GM13976 (cell line): ENCODE measurements at regions not wholly inside any gene's neighbourhood (a gene's known extent, or its start where the extent isn't known, plus 50 kb on each side); places are given as distances from the start of the nearest gene placed in this dataset.

Experiments
- DNase-seq: peaks from one replicate; pipeline ENCODE4 v3.0.0; 2012; ENCODE audit warnings: low spot score
- in situ Hi-C: fragments of 300-500 bp; cut with MboI; formaldehyde crosslinking; loops from one replicate; pipeline ENCODE4 v1.12.0; 2022; ENCODE audit warnings: low sequenced_read_pairs, mixed read lengths, inconsistent platforms; ENCODE audit not compliant: unreplicated experiment
- TF ChIP-seq, protein P1 (sequence below): IDR thresholded peaks from 2 replicates; pipeline ENCODE4 v1.5.1; 2012; ENCODE audit warnings: borderline replicate concordance, mild to moderate bottlenecking; ENCODE audit not compliant: insufficient read depth; ENCODE audit errors: extremely low read depth, missing control alignments, control extremely low read depth

DNA sequence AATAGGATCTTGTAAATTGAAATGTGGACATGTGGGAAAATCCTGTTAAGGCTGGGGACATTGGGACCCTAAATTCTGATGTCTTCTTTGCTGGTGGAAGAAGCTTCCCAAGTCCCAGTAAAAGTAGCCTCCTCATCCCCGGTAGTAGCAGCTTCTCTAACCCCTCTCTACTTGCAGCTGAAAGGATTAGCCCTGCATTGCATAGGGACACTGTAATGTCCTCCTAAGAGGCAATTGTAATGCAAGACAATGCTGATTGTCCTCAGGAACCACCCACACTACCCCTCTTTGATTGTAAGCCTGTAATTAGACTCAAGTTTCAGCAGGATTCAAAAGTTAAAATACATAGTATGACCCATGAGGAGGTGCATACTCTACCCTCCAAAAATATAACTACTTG is 1938.4 kb upstream of the C9orf72 start:
- in situ Hi-C loops = no loop called here
- TF ChIP-seq, protein P1, sequence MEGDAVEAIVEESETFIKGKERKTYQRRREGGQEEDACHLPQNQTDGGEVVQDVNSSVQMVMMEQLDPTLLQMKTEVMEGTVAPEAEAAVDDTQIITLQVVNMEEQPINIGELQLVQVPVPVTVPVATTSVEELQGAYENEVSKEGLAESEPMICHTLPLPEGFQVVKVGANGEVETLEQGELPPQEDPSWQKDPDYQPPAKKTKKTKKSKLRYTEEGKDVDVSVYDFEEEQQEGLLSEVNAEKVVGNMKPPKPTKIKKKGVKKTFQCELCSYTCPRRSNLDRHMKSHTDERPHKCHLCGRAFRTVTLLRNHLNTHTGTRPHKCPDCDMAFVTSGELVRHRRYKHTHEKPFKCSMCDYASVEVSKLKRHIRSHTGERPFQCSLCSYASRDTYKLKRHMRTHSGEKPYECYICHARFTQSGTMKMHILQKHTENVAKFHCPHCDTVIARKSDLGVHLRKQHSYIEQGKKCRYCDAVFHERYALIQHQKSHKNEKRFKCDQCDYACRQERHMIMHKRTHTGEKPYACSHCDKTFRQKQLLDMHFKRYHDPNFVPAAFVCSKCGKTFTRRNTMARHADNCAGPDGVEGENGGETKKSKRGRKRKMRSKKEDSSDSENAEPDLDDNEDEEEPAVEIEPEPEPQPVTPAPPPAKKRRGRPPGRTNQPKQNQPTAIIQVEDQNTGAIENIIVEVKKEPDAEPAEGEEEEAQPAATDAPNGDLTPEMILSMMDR = no peak
- DNase-seq = no peak

DNA sequence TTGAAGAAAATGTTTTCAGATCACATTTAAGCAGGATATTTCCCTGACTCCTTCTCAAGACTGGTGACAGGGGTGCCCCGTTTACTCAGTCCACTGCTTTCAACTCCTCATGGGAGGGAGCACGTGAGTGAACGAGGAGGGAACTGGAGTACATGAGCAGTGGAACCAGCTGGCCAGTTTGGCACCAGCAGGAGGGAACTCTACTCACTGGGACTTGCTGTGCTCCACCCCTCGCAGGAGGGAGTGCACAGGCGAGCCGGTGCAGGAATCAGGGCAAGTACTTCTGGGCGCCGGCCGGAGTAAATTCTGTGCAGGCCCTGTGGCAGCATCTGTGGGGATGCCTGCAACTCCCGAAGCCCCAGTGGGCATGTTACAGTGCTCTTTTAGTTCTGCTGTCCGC is 1941.1 kb upstream of the C9orf72 start:
- TF ChIP-seq, protein P1 = no peak
- no peak for DNase-seq
- in situ Hi-C loops = no loop called here

DNA sequence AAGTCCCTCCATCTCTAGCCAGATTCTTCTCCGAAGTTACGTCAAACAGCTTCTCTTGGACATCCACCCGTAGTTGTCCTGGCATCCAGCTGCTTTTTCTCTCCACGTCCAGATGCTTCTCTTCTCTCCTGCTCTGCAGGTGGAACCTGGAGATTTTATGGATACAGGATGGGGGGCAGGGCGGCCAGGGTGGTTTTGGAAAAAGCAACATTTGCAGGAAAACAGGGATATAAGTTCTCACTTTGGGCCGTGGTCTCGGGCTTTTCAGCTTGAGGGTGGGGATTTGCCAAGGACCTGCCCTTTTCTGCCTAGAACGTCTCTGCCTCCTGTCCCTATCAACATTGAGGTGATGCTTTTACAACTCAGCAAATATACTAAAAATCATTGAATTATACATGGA is 1941.6 kb upstream of the C9orf72 start:
- TF ChIP-seq, protein P1 = no peak
- in situ Hi-C loops = no loop called here
- no peak for DNase-seq

DNA sequence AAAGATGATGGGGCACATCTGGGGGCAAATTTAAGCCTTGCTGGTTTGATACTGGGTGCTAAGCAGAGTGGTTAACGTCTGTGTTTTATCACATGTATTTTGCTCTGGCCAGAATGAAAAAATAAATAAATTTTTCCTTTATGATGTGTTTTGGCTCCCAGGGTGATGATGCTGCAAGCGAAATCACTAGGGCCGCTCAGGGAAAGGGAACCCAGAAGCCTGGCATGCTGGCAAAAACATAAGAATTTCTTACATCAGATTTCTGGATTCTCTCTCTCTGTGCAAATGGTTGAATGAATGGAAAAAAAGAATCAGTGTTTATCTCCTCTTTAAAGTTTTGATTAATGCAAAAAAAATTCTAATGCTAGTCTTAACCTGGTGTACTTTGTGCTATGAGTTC is 1975.2 kb upstream of the C9orf72 start:
- TF ChIP-seq, protein P1 = no peak
- in situ Hi-C loops = no loop called here

DNA sequence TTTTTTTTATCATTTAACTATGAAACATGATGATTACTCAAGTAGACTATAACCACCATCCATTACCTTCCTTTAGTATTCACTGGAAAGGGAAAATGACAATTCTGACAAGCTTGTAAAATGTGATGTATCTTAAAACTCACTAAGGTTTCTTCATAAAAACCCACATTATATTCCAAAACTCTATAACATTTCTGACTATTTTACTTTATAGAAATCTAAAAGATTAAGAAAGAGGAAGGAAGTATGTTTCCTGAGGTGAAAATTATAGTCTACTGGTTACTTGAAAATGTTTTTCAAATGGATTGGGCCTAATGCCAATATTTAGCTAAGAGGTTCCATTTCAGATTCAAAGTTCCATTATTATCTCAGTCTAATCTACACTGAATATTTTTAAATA is 1982.2 kb upstream of the C9orf72 start:
- in situ Hi-C loops = no loop called here
- TF ChIP-seq, protein P1 = no peak
- no peak for DNase-seq

More for the DNA sequence above, 1975.2 kb upstream of the C9orf72 start:
- DNase-seq = no peak

DNA sequence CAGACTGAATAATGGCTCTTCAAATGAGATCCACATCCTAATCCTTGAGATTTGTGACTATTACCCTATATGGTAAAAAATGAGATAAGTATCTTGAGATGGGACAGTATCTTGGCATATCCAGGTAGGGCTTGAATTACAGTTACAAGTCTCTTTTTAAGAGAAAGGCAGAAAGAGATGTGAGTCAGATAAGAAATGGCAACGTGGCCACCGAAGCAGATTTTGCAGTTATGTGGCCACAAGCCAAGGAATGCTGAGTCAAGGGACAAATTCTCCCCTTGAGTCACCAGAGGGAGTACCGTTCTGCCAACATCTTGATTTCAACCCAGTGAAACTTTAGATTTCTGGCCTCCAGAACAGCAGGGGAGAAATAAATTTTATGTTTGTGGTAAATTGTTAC is 1983.0 kb upstream of the C9orf72 start:
- DNase-seq = no peak
- TF ChIP-seq, protein P1 = no peak
- in situ Hi-C loops = no loop called here

DNA sequence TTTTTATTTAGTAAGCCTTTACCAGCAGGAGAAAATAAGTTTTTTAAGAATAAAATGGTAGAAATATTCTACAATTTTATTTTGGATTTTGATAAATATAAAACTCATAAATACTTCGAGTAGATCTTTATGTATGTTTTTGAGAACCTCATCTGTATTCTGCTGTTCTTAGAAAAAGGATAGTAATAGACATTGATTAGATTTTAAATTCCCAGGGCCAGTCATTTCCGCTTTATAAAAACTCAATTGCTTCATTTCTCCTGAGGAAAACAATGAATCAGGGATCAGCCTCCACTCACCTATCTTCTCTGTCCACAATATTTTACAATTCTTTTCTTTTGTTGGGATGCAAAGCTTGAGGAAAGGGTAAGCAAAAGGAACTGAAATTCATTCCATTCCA is 1983.5 kb upstream of the C9orf72 start:
- no peak for DNase-seq
- in situ Hi-C loops = no loop called here
- TF ChIP-seq, protein P1 = no peak
